Hepatocyte (in vitro differentiated cells): ENCODE measurements at regions not wholly inside any gene's neighbourhood (a gene's known extent, or its start where the extent isn't known, plus 50 kb on each side); places are given as distances from the start of the nearest gene placed in this dataset.

Experiments
- DNase-seq: peaks from one replicate; pipeline ENCODE4 v3.0.0-alpha.2; 2016; ENCODE audit warnings: low spot score
- H2AFZ ChIP-seq: fragments of 200-600 bp; sonication (generic); 2 replicates; pipeline ENCODE4 v1.6.0; 2016; ENCODE audit warnings: antibody characterized with exemption, mild to moderate bottlenecking
- H3K27ac ChIP-seq: fragments of 200-600 bp; sonication (generic); 2 replicates; pipeline ENCODE4 v1.5.1; 2016; ENCODE audit warnings: mild to moderate bottlenecking
- H3K27me3 ChIP-seq: fragments of 200-600 bp; sonication (generic); 2 replicates; pipeline ENCODE4 v1.6.1; 2016
- H3K36me3 ChIP-seq: fragments of 200-600 bp; sonication (generic); replicated peaks from 2 replicates; pipeline ENCODE4 v1.5.1; 2016; ENCODE audit warnings: low read depth; ENCODE audit not compliant: insufficient read depth
- H3K4me1 ChIP-seq: fragments of 200-600 bp; sonication (generic); 2 replicates; pipeline ENCODE4 v1.5.1; 2016; ENCODE audit warnings: mild to moderate bottlenecking, moderate library complexity; ENCODE audit not compliant: insufficient read depth
- H3K4me2 ChIP-seq: fragments of 200-600 bp; sonication (generic); 2 replicates; pipeline ENCODE4 v1.6.0; 2016
- H3K4me3 ChIP-seq: fragments of 200-600 bp; sonication (generic); 2 replicates; pipeline ENCODE4 v1.5.1; 2016; ENCODE audit warnings: mild to moderate bottlenecking
- H3K79me2 ChIP-seq: fragments of 200-600 bp; sonication (generic); 2 replicates; pipeline ENCODE4 v1.6.0; 2017; ENCODE audit warnings: mild to moderate bottlenecking
- H3K9me2 ChIP-seq: fragments of 200-600 bp; sonication (generic); replicated peaks from 2 replicates; pipeline ENCODE4 v1.6.0; 2017; ENCODE audit warnings: mild to moderate bottlenecking; ENCODE audit not compliant: insufficient read depth
- H3K9me3 ChIP-seq: fragments of 200-600 bp; sonication (generic); 2 replicates; pipeline ENCODE4 v1.5.1; 2016; ENCODE audit warnings: low read depth, mild to moderate bottlenecking
- H4K20me1 ChIP-seq: fragments of 200-600 bp; sonication (generic); 2 replicates; pipeline ENCODE4 v1.6.0; 2016; ENCODE audit warnings: mild to moderate bottlenecking; ENCODE audit not compliant: insufficient read depth, poor library complexity, severe bottlenecking
- EZH2 ChIP-seq: fragments of 200-600 bp; sonication (generic); IDR thresholded peaks from 2 replicates; pipeline ENCODE4 v1.6.1; 2016; ENCODE audit warnings: antibody characterized with exemption, mild to moderate bottlenecking, borderline replicate concordance
- EZH2phosphoT487 ChIP-seq: fragments of 200-600 bp; sonication (generic); IDR thresholded peaks from one replicate; pipeline ENCODE4 v1.6.1; 2018; ENCODE audit warnings: antibody characterized with exemption, mild to moderate bottlenecking, low read depth, moderate library complexity; ENCODE audit not compliant: unreplicated experiment, severe bottlenecking
- WGBS: methylation state at CpG from one replicate; pipeline ENCODE4 v1.1.6; 2016; ENCODE audit warnings: low lambda C conversion rate; ENCODE audit errors: missing lambda C conversion rate; 5-methylcytosine and 5-hydroxymethylcytosine counted together
- TF ChIP-seq, protein P1 (sequence below): fragments of 200-600 bp; sonication (generic); IDR thresholded peaks from 2 replicates; pipeline ENCODE4 v1.5.1; 2016; ENCODE audit warnings: antibody characterized with exemption, mild to moderate bottlenecking; ENCODE audit not compliant: poor library complexity

DNA sequence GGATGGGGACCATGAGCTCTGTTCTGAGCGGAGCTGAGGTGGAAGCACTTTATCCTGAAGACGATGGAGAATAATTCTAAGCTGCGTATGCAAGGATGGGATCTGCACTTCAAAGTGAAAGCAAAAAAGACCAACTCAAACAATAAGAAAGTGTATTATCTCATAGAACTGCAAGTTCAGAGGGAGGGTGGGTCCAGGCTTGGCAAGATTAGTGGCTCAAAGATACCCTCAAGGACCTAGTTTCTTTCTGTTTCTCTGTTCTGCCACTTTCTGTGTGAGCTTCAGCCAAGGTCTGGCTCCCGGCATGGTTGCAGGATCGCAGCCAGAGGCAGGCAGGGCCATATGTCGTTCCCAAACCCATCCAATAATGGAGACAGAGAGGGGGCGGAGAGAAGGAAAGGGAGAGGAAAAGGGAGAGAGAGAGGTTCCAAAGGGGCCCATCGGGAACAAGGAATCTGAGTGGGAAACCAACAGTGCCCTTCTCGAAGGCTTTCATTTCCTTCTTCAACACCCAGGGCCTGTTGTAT, 169.2 kb upstream of the NCK2 start:
- TF ChIP-seq EZH2 = no peak
- TF ChIP-seq, protein P1, sequence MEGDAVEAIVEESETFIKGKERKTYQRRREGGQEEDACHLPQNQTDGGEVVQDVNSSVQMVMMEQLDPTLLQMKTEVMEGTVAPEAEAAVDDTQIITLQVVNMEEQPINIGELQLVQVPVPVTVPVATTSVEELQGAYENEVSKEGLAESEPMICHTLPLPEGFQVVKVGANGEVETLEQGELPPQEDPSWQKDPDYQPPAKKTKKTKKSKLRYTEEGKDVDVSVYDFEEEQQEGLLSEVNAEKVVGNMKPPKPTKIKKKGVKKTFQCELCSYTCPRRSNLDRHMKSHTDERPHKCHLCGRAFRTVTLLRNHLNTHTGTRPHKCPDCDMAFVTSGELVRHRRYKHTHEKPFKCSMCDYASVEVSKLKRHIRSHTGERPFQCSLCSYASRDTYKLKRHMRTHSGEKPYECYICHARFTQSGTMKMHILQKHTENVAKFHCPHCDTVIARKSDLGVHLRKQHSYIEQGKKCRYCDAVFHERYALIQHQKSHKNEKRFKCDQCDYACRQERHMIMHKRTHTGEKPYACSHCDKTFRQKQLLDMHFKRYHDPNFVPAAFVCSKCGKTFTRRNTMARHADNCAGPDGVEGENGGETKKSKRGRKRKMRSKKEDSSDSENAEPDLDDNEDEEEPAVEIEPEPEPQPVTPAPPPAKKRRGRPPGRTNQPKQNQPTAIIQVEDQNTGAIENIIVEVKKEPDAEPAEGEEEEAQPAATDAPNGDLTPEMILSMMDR = no peak
- no peak for TF ChIP-seq EZH2phosphoT487
- Histone ChIP-seq H4K20me1 (no peaks in the 10 kb centered on the region), H3K36me3 (no peaks in the 10 kb centered on the region), H3K9me3 (no peaks in the 10 kb centered on the region), H3K9me2 (no peaks in the 10 kb centered on the region), H3K4me1 (peaks cover 14% of the 10 kb centered on the region), H3K27ac (no peak overlapping the region), H3K4me2 (no peak overlapping the region), H2AFZ (no peak overlapping the region), H3K79me2 (no peaks in the 10 kb centered on the region), H3K4me3 (no peak overlapping the region), H3K27me3 (no peaks in the 10 kb centered on the region)
- no peak for DNase-seq
- WGBS = 79% methylated on average over 9 of the region's 9 CpGs

DNA sequence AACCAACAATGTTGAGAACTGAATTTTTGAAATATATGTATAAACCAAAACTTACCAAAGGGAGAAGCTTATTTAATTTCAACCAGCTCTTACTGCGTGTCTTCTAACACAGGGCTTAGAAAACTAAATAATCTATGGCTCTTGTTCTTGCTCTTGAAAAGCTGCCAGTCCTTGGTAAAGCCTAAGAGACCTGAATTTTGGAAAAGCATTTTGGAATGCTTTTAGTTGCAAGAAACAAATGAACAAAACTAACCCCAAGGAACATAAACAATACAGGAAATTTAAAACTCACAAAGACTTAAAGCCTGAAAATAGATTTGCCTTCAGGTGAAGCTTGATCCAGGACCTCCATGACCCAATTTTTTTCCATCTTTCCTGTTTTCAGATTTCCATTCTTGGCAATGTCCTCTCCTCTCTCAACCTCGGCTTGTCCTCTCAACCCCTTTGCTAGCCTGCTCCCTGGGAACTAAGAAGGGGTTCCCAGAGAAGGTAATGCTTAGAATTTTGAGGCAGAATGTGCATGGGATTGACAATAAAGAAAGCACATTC, 169.8 kb upstream of the NCK2 start:
- H2AFZ ChIP-seq = no peak overlapping the region

DNA sequence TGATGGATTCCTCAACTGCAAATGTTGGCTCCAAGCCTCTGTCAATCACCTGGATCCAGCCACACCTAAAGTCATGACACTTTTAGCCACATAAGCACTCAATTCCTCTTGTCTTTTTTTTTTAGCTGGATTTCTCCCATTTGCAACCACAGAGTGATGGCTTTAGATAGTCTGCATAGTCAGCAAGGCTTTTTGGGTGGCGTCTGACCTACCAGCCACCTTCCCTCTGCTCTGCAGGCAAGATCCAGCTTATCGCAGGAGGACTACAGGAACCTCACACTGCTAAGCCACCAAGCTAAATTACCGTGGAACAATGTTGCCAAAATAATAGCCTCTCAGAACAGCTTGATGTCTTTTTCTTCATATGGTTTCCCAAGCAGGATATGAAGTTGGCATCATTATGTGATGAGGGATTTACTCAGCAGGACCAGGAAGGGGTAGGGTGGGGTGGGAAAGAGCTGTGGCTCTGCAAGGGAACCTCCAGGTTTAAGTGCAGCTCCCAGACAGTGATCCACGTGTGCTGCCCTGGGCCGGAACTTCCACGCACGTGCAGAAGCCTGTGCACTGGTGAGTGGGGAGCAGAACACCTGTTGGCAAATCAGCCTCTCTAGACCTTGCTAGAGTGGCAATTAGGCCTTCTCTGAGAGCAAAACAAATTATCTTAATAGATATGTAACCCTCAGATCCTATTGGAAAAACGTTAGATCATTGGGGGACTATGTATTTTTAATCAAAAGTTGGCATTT, 170.6 kb upstream of the NCK2 start:
- Histone ChIP-seq H2AFZ (no peak overlapping the region), H3K27me3 (no peaks in the 10 kb centered on the region), H3K4me3 (no peak overlapping the region), H3K9me2 (no peaks in the 10 kb centered on the region), H3K4me2 (no peak overlapping the region), H3K36me3 (no peaks in the 10 kb centered on the region), H3K27ac (no peak overlapping the region), H3K9me3 (no peaks in the 10 kb centered on the region), H4K20me1 (no peaks in the 10 kb centered on the region), H3K79me2 (no peaks in the 10 kb centered on the region), H3K4me1 (peaks cover 14% of the 10 kb centered on the region)
- WGBS = 82% methylated on average over 8 of the region's 8 CpGs
- no peak for DNase-seq
- no peak for TF ChIP-seq EZH2phosphoT487
- TF ChIP-seq, protein P1 = no peak
- TF ChIP-seq EZH2 = no peak

More for the DNA sequence above, 169.8 kb upstream of the NCK2 start:
- no peaks in the 10 kb centered on the region for H3K27me3 ChIP-seq
- WGBS = 84% methylated on average over 2 of the region's 2 CpGs
- no peaks in the 10 kb centered on the region for H4K20me1 ChIP-seq
- H3K79me2 ChIP-seq = no peaks in the 10 kb centered on the region
- DNase-seq = no peak
- H3K9me3 ChIP-seq = no peaks in the 10 kb centered on the region
- no peak overlapping the region for H3K4me2 ChIP-seq
- no peak overlapping the region for H3K27ac ChIP-seq
- no peaks in the 10 kb centered on the region for H3K9me2 ChIP-seq
- H3K4me1 ChIP-seq = peaks cover 14% of the 10 kb centered on the region
- TF ChIP-seq EZH2phosphoT487 (no peak), EZH2 (no peak)
- TF ChIP-seq, protein P1 = no peak
- H3K36me3 ChIP-seq = no peaks in the 10 kb centered on the region
- H3K4me3 ChIP-seq = no peak overlapping the region
